DLD1 (cell line): ENCODE measurements at regions not wholly inside any gene's neighbourhood (a gene's known extent, or its start where the extent isn't known, plus 50 kb on each side); places are given as distances from the start of the nearest gene placed in this dataset.

Source experiments
- in situ Hi-C: cut with HindIII; loops from 2 replicates; pipeline ENCODE4 v1.10.0; 2017; ENCODE audit warnings: low sequenced_read_pairs

DNA sequence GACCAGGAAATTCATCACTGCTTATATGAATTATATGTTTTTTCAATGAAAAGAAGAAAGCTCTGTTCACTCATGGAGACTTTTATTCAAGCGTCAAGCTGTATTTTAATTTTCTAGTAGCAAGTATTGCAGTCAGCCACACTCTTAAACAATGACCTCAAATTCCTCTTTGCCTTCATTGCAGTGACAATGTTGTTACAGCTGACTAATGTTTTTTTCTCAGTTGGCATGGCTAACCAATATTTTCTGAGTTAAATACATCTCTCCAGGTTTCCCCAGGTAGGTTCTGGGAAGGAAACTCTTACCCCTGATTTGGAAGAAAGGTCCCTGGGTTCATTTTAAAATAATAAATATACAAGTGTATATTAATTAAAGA is 241.5 kb downstream of the WDR11 start:
- in situ Hi-C loops, result no loop called here

DNA sequence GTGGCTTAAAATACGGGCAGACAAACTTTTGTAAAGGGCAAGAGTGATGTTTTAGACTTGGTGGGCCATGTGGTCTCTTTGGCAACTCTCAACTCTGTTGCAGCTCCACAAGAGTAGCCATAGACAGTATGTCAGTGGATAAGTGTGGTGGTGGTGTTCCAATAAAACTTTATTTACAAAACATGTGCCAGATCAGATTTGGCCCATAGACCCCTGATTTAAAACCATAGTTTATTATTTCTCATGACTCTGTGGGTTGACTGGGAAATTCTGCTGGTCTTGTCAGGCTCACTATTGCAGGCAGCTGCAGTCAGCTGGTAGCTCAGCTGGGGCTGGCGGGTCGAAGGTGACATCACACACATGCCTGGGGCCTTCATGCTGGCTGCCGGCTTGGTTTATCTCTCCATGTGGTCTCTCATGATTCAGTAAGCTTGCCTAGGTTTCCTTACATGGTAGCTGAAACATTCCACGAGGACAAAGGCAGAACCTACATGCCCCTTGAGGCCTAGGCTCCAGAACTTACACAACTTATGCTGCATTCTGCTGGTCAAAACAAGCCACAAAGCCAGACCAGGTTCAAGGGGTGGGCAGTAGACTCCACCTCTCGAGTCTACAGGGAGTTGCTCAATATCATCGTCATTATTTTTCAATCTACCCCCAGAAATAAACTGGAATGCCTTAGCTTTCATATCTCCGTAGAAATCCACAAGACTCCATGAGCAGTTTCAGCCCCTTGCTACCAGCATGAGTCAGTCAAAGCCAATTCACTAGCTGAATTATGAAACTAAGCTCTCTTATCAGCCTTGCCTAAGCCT is 245.7 kb downstream of the WDR11 start:
- in situ Hi-C loops, result no loop called here

DNA sequence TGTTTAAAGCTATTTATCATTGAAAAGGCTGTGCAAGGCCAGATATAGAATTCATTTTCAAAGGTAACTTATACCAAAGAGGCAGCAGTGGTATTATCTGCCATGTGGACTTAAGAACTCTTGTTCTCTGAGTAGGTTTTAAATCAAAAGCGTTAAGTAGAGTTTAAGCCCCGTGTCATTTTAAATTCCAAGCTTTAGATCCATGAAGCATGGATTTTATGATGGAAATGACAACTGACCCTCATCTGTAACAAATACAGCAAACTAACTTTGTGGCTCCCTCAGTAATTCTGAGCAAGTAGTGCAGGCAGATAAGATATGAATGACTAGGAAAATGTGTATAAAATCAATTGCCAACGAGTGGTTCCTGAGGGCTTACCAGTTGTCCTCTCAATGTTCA is 247.0 kb downstream of the WDR11 start:
- in situ Hi-C loops, result no loop called here

DNA sequence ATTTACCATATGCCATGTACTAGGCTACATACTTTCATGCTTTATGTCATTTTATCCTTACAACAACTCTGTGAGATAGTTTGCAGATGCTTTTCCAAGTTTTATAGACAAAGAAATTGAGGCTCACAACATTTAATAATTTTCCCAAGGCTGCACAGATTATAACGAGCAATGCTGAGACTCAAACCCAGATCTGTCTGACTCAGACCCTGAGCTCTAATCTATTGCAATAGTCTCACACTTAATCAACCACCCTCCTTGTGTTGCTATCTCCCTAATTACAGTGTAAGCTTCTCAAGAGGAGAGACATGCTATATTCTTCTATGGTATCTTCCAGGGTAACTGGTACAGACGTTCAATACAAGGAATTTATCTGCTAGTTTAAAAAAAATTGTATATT is 247.6 kb downstream of the WDR11 start:
- in situ Hi-C loops, result no loop called here

DNA sequence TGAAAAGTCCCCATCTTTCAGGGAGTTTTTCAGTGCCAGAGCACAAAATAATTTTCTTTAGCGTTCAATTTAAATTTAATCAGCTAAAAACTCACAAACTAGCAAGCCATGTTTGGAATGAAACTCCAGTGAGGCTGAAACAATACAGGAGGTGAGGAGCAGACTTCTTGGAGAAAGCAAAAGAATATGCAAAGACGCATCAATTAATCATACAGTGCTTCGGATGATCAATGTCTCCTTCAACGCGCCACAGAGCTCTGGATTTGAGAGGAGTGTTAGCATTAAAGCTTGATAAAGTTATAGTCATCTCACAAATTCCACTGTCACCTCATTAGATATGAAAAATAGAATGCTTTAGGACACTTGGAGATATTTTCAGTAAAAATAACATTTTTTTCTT is 248.0 kb downstream of the WDR11 start:
- in situ Hi-C loops, result no loop called here

DNA sequence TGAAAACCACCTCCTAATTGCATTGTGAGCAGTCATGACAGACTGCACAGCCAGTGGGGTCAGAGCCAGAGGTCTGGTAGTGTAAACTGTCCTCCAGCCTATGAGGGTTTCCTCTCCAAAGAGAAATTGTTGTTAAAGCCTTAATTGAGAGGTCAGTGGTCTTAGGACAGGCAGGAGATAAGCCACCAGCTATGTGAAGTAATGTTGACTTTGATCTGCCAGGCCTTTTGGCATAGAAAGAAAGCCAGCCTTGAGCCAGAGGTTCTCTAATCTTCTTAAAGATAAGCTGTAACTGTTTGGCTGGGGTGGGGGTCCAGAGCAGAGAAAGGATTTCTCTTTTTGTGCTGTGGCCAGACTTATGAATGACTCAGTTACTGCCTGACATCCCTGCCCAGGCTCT is 248.4 kb downstream of the WDR11 start:
- in situ Hi-C loops, result no loop called here

DNA sequence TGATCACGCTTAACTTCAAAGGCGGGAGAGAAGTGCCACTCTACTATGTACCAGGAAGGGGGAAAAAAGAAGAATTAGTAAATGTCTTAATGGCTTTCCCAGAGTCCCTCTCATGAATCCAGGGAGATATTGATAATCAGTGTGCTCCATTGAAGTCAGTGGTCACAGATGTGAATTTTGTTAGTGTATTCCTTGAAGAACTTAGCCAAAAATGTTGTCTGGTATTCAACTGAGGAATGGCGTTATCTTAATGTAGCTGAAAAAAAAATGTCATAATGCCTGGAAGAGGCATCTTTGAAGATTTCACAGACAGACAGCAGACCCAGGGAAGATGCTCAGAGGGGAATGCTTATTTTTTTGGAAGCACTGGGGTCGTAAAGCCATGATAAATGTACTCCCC is 250.4 kb downstream of the WDR11 start:
- in situ Hi-C loops, result no loop called here

DNA sequence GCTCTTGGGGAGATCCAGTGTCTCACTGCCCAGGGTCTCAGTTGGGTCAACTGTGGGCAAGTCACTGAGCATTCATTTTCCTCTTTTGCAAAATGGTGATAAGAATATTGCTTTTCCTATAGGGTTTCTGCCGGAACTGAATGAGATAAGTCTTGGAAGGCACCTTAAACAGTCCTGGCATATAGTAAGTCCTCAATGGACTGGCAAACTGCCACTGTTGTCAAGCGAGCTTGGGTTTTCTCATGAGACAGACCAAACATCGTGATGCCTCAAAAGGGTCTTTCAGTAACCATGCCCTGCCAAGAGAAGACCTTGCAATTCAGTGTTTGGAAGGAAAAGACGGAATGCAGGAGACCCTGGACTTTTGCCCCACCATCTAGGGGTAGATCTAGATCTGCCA is 251.5 kb downstream of the WDR11 start:
- in situ Hi-C loops, result no loop called here

DNA sequence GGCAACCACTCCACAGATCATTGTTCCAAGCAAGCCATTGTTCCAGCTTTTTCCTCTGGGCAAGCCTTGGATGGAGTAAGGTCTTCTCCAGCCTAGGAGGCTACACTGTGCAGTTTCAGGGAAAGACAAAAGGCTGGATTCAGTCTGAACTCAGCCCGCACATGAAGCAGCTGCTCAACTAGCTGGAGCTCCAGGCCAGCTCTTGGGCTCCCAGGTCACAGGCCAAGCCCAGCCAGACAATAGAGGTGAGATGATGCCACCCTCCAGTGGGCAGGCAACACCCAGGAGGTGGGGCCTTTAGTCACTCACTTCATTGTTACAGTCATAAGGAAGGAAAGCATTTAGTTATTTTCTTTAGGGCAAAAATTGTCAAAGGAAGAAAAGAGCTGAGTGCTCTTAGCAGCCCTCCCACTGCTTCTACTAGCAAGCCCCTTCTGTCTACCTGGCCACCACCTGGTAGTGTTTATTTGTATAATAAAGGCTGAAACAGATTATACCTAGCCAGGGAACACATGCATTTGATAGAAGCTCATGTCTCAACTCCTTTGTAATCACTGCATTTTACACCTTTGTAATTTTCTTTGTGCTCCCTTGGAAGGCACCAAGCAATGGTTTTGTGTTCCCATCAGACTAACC is 253.4 kb downstream of the WDR11 start:
- in situ Hi-C loops, result no loop called here

DNA sequence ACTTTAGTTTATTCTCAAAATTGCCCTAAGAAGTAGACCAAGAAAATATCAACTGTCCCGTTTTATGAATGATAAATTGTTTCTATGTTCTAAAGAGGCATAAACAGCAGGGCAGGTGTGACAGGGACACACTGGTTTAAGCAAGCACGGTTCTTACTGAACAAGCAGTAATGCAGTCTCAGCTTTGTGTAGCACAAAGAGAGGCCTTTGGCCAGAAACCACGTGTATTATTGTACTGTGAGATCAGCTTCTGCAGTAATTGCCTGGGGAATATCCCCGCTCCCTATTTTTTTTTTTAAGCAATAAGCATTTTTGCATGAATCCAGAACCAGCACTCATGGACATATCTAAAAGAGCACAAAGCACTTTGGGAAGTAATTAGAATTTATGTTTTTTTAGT is 255.4 kb downstream of the WDR11 start:
- in situ Hi-C loops, result no loop called here

DNA sequence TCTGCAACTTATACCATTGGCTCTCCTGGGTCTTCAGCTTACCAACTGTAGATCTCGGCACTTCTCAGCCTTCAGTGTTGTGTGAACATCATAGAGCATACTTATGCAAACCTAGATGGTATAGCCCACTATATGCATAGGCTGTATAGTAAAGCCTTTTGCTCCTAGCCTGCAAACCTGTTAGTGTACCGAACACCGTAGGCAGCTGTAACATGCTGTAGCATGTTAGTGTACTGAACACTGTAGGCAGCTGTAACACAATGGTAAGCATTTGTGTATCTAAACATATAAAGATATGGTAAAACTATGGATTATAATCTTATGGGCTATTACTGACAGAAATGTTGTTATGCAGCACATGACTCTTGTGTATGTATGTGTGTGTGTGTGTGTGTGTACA is 256.9 kb downstream of the WDR11 start:
- in situ Hi-C loops, result no loop called here

DNA sequence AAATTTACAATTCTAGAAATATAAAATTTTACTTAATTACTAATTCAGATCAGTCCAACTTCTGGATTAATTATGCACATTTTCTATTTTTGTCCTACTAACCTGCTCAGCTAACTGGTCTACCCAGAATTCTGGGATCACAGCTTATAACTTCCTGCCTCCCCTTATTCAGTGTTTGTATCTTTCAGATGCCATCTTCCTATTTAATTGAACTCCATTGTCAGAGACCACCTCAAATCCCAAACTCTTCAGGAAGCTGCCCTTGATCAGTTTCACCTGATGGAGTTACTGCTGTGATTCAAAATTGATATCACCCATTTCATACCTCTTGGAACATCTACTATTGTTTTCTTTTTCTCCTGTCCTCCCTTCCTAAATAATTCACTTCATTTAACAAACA is 259.2 kb downstream of the WDR11 start:
- in situ Hi-C loops, result no loop called here

DNA sequence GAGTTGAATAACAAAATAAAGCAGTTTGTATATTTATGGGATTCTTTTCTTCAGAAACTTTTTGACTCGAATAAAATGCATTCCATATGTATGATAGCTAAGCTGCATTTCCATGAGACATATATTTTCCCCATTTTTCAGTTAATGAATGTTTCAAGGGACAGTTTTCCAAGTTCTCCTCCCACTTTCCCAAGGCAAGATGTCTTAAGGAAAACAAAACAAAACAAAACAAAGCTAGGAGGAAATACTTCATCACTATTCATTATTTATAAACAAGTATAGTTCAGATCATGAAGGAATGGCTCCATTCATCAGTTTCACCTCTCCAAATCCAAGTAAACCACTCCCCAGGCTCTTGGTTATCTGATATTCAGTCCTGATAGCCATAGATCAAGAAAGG is 261.0 kb downstream of the WDR11 start:
- in situ Hi-C loops, result no loop called here

DNA sequence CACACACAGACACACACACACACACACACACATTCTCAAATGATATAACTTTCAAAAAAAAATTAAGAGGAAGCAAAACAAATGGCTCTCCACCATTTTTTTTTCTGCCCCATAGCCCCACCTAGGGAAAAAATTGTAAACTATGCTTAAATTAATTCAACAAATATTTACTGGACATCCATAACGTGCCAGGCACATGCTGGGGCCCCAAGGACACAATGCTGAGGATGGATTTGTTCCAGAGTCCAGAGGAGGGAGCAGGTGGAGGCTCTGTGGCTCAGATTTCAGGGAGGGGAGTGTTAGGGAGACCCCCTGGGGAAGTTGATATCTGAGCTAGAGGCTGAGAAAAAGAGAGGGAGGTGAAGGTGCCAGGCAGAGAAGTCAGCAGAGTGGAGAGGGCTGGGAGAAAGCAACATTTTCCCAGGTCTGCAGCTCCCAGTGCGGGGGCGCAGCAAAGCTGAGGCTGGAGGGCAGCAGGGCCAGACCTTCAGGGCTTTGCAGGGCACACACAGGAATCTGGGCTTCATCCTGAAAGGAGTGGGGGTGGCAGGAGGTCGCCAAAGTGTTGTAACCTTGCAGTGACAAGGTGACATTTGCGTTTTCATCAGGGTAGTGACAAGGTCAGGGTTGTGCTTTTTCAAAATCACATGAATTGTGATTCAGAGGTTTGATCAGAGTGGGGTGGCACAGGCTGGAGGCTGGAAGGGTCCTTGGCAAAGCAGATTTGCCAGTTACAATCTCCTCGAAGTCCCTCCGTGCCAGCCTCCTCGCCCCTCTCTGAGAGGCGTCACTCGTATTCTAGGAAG is 261.6 kb downstream of the WDR11 start:
- in situ Hi-C loops, result no loop called here

DNA sequence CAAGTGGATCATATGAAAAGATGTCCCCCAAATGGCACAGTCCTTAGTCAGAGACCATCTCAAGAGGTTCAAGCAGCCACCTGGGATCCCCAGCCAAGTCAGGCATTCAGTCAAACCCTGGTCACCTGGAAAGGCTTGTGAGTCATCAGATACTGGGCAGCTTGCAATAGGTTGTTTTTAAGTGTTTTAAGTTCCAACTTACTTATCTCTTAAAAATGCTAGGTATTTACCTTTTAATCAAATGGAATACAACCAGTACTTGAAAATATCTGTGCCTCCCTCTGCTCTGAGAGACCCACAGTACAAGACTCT is 262.2 kb downstream of the WDR11 start:
- in situ Hi-C loops, result no loop called here

DNA sequence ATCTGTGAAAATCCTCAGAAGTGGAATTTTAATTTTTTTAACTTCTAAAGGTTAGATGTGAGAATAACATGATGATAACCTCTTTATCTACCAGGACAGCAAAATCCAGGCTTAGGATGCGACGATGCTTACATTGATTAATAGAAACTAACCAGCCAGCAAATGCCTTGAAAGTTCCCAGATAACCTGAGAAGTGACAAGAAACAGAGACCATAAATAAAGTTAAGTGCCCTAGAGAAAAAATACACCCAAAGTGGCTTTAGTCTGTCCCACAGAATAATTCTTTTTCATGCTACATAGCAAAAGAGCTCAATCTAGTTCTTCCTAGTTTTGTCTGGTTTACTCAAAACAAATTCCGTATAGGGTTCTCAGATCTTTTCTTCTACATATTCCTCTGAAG is 262.7 kb downstream of the WDR11 start:
- in situ Hi-C loops, result no loop called here

DNA sequence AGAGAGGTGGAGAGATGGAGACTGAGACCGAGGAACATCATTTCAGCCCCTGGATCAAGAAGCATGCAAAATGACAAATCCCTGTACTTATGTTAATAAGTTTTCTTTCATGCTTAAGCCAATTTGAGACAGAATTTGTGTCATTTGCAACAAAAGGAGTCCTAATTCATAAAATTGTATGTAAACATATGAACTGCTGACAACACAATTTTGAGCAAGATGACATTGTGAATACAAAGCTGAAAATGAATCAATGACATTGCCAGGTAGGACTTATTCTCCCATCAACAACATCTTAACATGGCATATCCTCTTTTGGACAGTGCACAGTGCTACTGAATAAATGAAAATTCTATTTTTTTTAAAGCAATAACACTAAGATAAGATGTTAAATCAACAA is 264.0 kb downstream of the WDR11 start:
- in situ Hi-C loops, result no loop called here

DNA sequence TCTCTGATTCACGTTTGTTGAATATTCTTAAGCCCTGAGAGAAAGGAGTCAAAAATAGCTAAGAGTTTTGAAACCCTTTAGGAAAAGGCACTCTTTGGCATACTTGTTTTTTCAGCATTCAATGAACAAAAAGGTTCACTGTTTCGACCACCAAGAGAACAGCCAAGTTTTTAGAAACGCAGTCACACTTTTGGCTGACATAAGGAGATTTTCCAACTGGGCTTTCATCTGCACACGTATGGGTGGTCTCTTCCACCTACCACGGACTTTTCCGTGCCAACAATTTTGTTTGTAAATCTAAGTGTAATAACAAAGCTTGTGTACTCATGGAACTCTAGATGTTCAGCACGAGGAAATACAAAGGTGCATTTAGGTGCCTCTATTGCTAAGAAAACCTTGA is 270.3 kb downstream of the WDR11 start:
- in situ Hi-C loops, result no loop called here

DNA sequence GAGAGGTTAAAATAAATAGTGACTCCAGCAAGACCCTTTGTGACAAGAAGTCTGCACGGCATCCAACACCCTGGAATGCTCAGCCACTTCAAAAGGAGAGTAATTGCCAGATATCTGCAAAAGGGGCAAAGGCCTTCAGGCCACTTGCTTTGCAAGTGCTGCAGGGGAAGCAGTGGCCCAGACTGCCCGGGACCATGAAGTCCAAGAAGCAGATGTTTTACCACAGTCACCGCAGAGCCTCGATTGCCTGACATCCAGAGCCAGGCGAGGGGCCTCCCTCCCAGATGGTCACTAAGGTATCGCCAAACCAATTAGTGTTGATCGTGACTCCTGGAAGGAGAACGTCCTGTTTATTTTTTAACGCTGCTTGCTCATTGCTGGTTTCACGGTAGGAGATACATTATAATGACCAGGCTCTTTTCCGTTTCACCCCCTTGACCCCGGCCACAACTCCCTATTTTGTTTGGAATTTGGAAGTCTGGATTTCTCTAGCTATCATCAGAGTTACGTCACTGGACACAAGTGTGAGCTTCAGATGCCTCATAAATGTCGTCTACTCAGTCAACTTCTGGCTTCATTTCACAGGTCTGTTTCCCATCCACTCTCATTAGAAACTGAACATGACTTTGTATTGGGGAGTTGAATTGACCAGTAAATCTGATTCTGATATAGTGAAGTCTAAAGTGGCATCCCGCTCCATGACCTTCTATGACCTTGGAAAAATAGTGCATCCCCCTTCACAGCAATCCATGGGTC is 276.2 kb downstream of the WDR11 start:
- in situ Hi-C loops, result no loop called here

DNA sequence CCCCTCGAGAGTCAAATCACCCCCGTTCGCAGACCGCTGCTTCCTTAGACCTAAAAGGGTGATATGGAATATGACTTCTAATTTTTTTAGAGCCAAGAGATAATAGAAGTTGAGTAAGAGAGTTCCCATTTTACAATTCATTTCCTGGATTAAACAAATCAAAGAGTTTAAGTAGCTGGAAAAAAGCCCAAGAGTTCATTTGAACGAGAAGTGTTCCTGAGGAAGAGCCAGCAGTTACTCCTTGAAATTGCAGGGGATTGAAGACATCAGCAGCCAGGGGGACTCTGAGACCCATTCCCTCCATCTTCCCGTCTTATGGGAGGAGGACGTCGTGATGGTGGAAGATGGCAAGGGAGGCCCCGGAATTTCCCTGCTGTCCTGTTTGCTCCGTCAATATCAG is 277.0 kb downstream of the WDR11 start:
- in situ Hi-C loops, result no loop called here

DNA sequence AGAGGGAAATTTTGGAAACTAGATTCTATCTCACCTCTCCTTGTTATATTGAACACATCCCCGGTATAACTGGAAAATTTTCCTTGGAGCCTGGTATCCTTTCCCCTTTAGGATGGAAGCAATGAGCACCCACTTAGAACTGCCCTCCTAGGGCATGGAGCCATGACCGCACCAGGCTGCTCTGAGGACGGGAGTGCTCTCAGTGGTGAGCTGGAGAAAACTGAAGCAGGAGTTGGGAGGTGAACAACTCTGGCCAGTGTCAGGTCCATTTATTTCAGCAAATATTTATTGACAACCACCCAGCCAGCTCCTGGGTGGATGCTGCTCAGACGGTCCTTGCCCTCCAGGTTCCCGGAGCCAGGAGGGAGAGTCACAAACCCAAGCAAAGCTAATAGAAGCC is 278.1 kb downstream of the WDR11 start:
- in situ Hi-C loops, result no loop called here
